Activated T-helper 17 cell treated with anti-CD3 and anti-CD28 coated beads, Interleukin-2, amount 50 U/mL, for 72 hours (primary cell): ENCODE measurements at regions not wholly inside any gene's neighbourhood (a gene's known extent, or its start where the extent isn't known, plus 50 kb on each side); places are given as distances from the start of the nearest gene placed in this dataset.

ENCODE experiments used
- ATAC-seq: fragments of 150-1000 bp; cut with Tn5 transposase; replicated peaks from 2 replicates; pipeline ENCODE4 v1.10.0; 2021; ENCODE audit warnings: mild to moderate bottlenecking, moderate library complexity
- H3K27ac Mint-ChIP-seq: one replicate; pipeline ENCODE4 v1.8.0; 2022; ENCODE audit warnings: mixed read lengths
- H3K27me3 Mint-ChIP-seq: one replicate; pipeline ENCODE4 v1.8.0; 2022; ENCODE audit warnings: mixed read lengths
- H3K36me3 Mint-ChIP-seq: one replicate; pipeline ENCODE4 v1.8.0; 2022; ENCODE audit warnings: low read depth, mild to moderate bottlenecking, mixed read lengths
- H3K4me1 Mint-ChIP-seq: one replicate; pipeline ENCODE4 v1.8.0; 2022; ENCODE audit warnings: mixed read lengths
- H3K4me3 Mint-ChIP-seq: one replicate; pipeline ENCODE4 v1.8.0; 2022; ENCODE audit warnings: mild to moderate bottlenecking, mixed read lengths
- H3K9me3 Mint-ChIP-seq: one replicate; pipeline ENCODE4 v1.8.0; 2022; ENCODE audit warnings: mixed read lengths

DNA sequence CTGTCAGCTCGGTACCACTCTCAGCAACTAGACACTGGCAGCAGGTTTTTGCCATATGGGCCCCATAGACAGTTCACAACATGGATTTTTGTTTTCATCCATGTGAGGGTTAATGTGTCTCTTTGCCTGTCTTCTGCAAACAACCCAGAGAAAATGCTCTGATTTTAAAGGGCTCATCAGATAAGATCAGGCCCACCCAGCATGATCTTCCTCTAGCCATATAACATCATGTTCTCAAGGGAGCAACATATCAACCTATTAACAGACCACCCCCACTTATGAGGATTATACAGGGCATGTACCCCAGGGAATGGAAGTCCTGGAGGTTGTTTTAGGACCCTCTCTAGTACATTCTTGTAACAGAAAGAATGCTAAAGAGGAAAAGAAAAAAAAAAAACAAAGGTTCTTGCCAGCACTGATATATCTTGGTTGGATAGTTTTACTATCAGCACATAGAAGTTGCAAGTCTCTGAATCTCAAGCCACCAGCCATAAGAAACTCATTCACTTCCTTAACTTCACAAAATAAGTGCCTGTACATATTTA lies 1015.1 kb downstream of the TLE4 start:
- H3K9me3 Mint-ChIP-seq, result peaks cover 10% of the 10 kb centered on the region
- H3K27me3 Mint-ChIP-seq, result no peaks in the 10 kb centered on the region
- H3K27ac Mint-ChIP-seq, result no peak overlapping the region
- no peaks in the 10 kb centered on the region for H3K4me1 Mint-ChIP-seq
- no peaks in the 10 kb centered on the region for H3K36me3 Mint-ChIP-seq
- ATAC-seq, result no peak
- no peak overlapping the region for H3K4me3 Mint-ChIP-seq

- ATAC-seq, result no peak
- no peak overlapping the region for H3K4me3 Mint-ChIP-seq
- no peaks in the 10 kb centered on the region for H3K36me3 Mint-ChIP-seq
- H3K27ac Mint-ChIP-seq, result no peak overlapping the region
- peaks cover 34% of the 10 kb centered on the region for H3K9me3 Mint-ChIP-seq
- no peaks in the 10 kb centered on the region for H3K4me1 Mint-ChIP-seq
- H3K27me3 Mint-ChIP-seq, result no peaks in the 10 kb centered on the region
Observed at GRCh38 chr9:80571953-80572352, 1000.2 kb downstream of the TLE4 start.

- no peak overlapping the region for H3K4me3 Mint-ChIP-seq
- peaks cover 27% of the 10 kb centered on the region for H3K9me3 Mint-ChIP-seq
- H3K27ac Mint-ChIP-seq, result no peak overlapping the region
- no peaks in the 10 kb centered on the region for H3K4me1 Mint-ChIP-seq
- ATAC-seq, result no peak
- H3K27me3 Mint-ChIP-seq, result no peaks in the 10 kb centered on the region
- no peaks in the 10 kb centered on the region for H3K36me3 Mint-ChIP-seq
Observed at GRCh38 chr9:80569236-80569635, 997.5 kb downstream of the TLE4 start.

GRCh38 chr9:80561526-80561925 lies 989.8 kb downstream of the TLE4 start:
- Mint-ChIP-seq H3K27me3 (no peaks in the 10 kb centered on the region), H3K9me3 (peaks cover 14% of the 10 kb centered on the region), H3K4me1 (no peaks in the 10 kb centered on the region), H3K36me3 (no peaks in the 10 kb centered on the region), H3K4me3 (no peak overlapping the region), H3K27ac (no peak overlapping the region)
- ATAC-seq, result no peak

GRCh38 chr9:80560976-80561375 lies 989.2 kb downstream of the TLE4 start:
- no peaks in the 10 kb centered on the region for H3K36me3 Mint-ChIP-seq
- H3K4me1 Mint-ChIP-seq, result no peaks in the 10 kb centered on the region
- ATAC-seq, result no peak
- no peaks in the 10 kb centered on the region for H3K27me3 Mint-ChIP-seq
- peaks cover 14% of the 10 kb centered on the region for H3K9me3 Mint-ChIP-seq
- no peak overlapping the region for H3K4me3 Mint-ChIP-seq
- no peak overlapping the region for H3K27ac Mint-ChIP-seq

- H3K27ac Mint-ChIP-seq, result no peak overlapping the region
- peaks cover 9% of the 10 kb centered on the region for H3K9me3 Mint-ChIP-seq
- no peaks in the 10 kb centered on the region for H3K27me3 Mint-ChIP-seq
- no peaks in the 10 kb centered on the region for H3K36me3 Mint-ChIP-seq
- no peaks in the 10 kb centered on the region for H3K4me1 Mint-ChIP-seq
- no peak overlapping the region for H3K4me3 Mint-ChIP-seq
- ATAC-seq, result no peak
Observed at GRCh38 chr9:80557256-80557655, 985.5 kb downstream of the TLE4 start.

DNA sequence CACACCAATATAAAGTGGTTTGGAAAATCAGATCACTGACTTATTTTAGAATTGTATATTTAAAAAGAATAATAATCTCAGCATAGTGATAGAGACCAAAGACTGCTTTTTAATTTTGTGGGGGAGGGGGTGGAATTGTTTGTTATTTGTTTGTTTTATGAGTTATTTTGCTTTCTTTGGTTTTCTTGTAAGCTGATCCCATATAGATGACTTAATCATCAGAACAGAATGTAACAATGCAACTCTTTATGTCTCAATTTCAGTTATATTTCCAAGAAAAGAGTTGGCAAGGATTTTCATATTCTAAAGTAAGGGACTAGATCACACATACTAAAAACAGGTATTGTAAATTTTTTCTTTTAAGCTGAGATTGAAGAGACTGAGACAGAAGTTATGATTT lies 984.9 kb downstream of the TLE4 start:
- no peak for ATAC-seq
- Mint-ChIP-seq H3K9me3 (peaks cover 9% of the 10 kb centered on the region), H3K27ac (no peak overlapping the region), H3K4me1 (no peaks in the 10 kb centered on the region), H3K27me3 (no peaks in the 10 kb centered on the region), H3K36me3 (no peaks in the 10 kb centered on the region), H3K4me3 (no peak overlapping the region)

GRCh38 chr9:80555782-80556325 lies 984.1 kb downstream of the TLE4 start:
- H3K27ac Mint-ChIP-seq, result no peak overlapping the region
- no peaks in the 10 kb centered on the region for H3K4me1 Mint-ChIP-seq
- H3K27me3 Mint-ChIP-seq, result no peaks in the 10 kb centered on the region
- H3K36me3 Mint-ChIP-seq, result no peaks in the 10 kb centered on the region
- peaks cover 9% of the 10 kb centered on the region for H3K9me3 Mint-ChIP-seq
- H3K4me3 Mint-ChIP-seq, result no peak overlapping the region
- no peak for ATAC-seq

- Mint-ChIP-seq H3K4me3 (no peak overlapping the region), H3K27ac (no peak overlapping the region), H3K36me3 (no peaks in the 10 kb centered on the region), H3K4me1 (no peaks in the 10 kb centered on the region), H3K9me3 (peaks cover 9% of the 10 kb centered on the region), H3K27me3 (no peaks in the 10 kb centered on the region)
- no peak for ATAC-seq
Observed at GRCh38 chr9:80554856-80555255, 983.1 kb downstream of the TLE4 start.

- no peak overlapping the region for H3K4me3 Mint-ChIP-seq
- H3K36me3 Mint-ChIP-seq, result no peaks in the 10 kb centered on the region
- no peak for ATAC-seq
- no peak overlapping the region for H3K27ac Mint-ChIP-seq
- peaks cover 9% of the 10 kb centered on the region for H3K9me3 Mint-ChIP-seq
- no peaks in the 10 kb centered on the region for H3K27me3 Mint-ChIP-seq
- H3K4me1 Mint-ChIP-seq, result no peaks in the 10 kb centered on the region
Observed at GRCh38 chr9:80554301-80554700, 982.5 kb downstream of the TLE4 start.

GRCh38 chr9:80552931-80553330 lies 981.2 kb downstream of the TLE4 start:
- Mint-ChIP-seq H3K4me3 (no peak overlapping the region), H3K27me3 (no peaks in the 10 kb centered on the region), H3K9me3 (peaks cover 12% of the 10 kb centered on the region)

DNA sequence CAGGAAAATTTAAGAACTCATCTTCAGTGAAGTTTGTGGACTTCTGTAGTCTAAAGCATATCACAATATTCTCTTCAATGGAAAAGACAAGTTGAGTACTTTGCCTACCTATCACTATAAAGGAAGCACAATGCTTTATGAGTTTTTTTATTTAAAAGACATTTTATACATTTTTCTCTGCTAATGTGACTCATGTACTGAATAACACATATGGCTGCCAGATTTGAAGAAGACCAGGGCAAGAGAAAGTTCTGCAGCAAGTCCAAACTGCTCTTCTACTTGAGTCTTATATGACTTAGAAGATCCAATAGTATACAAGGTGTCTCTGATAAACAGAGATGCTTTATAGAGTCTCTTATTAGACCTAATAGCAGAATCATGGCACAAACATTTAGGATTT lies 978.4 kb downstream of the TLE4 start:
- H3K36me3 Mint-ChIP-seq, result no peaks in the 10 kb centered on the region
- no peak for ATAC-seq
- peaks cover 3% of the 10 kb centered on the region for H3K9me3 Mint-ChIP-seq
- no peak overlapping the region for H3K27ac Mint-ChIP-seq
- H3K27me3 Mint-ChIP-seq, result no peaks in the 10 kb centered on the region
- H3K4me1 Mint-ChIP-seq, result no peaks in the 10 kb centered on the region
- no peak overlapping the region for H3K4me3 Mint-ChIP-seq

More at GRCh38 chr9:80552931-80553330, 981.2 kb downstream of the TLE4 start:
- Mint-ChIP-seq H3K4me1 (no peaks in the 10 kb centered on the region), H3K36me3 (no peaks in the 10 kb centered on the region), H3K27ac (no peak overlapping the region)
- no peak for ATAC-seq

DNA sequence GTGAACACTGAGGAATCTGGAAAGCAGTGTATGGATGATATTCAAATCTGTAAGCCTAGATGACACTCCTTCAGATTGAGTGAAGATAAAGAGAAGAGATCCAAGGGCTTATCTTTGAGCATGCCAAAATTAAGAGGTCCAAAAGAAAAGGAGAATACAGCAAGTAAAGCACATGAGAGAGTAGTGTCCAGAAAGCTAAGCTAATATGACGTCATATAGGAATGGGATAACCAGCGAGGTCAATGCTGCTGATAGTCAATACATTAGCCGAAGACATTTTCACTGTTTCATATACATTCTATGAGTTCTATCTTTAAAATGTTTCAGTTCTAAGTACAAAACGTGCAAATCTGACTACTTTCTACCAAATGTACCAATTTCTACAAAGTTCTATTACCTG lies 975.8 kb downstream of the TLE4 start:
- no peak for ATAC-seq
- Mint-ChIP-seq H3K36me3 (no peaks in the 10 kb centered on the region), H3K4me1 (no peaks in the 10 kb centered on the region), H3K27ac (no peak overlapping the region), H3K27me3 (no peaks in the 10 kb centered on the region), H3K9me3 (peaks cover 3% of the 10 kb centered on the region), H3K4me3 (no peak overlapping the region)

DNA sequence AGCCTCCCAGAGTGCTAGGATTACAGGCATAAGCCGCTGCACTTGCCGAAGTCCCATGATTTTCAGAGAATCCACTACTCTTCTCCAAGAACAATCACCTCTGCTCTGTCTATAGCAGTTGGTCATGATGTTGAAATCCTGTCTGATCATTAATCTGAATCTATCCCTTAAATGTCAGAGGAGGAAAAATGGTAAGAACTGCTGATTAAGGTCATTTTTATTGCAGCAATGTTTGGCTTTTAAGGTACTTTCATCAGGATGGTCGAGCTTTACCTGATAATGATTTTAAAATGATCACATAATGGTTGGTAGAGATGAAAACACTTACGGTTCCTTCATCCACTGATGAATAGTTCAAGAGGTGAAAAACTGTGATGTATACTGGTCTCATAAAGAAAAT lies 968.6 kb downstream of the TLE4 start:
- no peaks in the 10 kb centered on the region for H3K9me3 Mint-ChIP-seq
- no peaks in the 10 kb centered on the region for H3K36me3 Mint-ChIP-seq
- H3K27me3 Mint-ChIP-seq, result no peaks in the 10 kb centered on the region
- no peak overlapping the region for H3K4me3 Mint-ChIP-seq
- ATAC-seq, result no peak
- H3K4me1 Mint-ChIP-seq, result no peaks in the 10 kb centered on the region
- H3K27ac Mint-ChIP-seq, result no peak overlapping the region

GRCh38 chr9:80538976-80539375 lies 967.2 kb downstream of the TLE4 start:
- Mint-ChIP-seq H3K36me3 (no peaks in the 10 kb centered on the region), H3K27me3 (no peaks in the 10 kb centered on the region), H3K9me3 (no peaks in the 10 kb centered on the region), H3K4me1 (no peaks in the 10 kb centered on the region), H3K27ac (no peak overlapping the region), H3K4me3 (no peak overlapping the region)
- no peak for ATAC-seq

DNA sequence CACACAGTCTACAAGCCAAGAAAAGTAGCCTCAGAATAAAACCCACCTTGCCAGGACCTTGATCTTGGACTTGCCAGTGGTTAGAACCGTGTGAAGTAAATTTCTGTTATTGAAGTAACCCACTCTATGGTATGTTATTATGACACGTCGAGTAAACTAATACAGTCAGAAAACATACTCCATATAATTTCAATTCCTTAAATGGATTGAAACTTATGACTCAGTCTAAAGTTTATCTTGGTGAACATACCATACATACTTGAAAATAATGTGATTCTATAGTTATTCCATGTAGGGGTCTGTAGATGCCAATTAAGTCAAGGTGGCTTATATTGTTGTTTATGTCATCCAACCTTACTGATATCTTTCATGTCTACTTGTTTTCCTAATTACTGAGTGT lies 950.7 kb downstream of the TLE4 start:
- ATAC-seq, result no peak
- Mint-ChIP-seq H3K4me3 (no peak overlapping the region), H3K27me3 (no peaks in the 10 kb centered on the region), H3K4me1 (no peaks in the 10 kb centered on the region), H3K36me3 (no peaks in the 10 kb centered on the region), H3K9me3 (peaks cover 18% of the 10 kb centered on the region), H3K27ac (no peak overlapping the region)
